ENCODE measurements at regions not wholly inside any gene's neighbourhood (a gene's known extent, or its start where the extent isn't known, plus 50 kb on each side); places are given as distances from the start of the nearest gene placed in this dataset.

- DNase-seq = no peak
Observed at GRCh38 chr13:64339373-64340063, 2890.6 kb downstream of the PCDH9 start.

- no peak for DNase-seq
Observed at GRCh38 chr13:64338671-64339070, 2891.5 kb downstream of the PCDH9 start.

GRCh38 chr13:64333888-64334287, 2896.2 kb downstream of the PCDH9 start:
- no peak for DNase-seq

GRCh38 chr13:64332048-64332447, 2898.1 kb downstream of the PCDH9 start:
- no peak for DNase-seq

GRCh38 chr13:64327505-64328194, 2902.5 kb downstream of the PCDH9 start:
- no peak for DNase-seq

- no peak for DNase-seq
Observed at GRCh38 chr13:64314331-64314730, 2898.7 kb upstream of the PCDH20 start.

GRCh38 chr13:64311948-64312347, 2896.3 kb upstream of the PCDH20 start:
- no peak for DNase-seq

GRCh38 chr13:64311112-64311511, 2895.5 kb upstream of the PCDH20 start:
- DNase-seq = no peak

- DNase-seq = no peak
Observed at GRCh38 chr13:64305246-64305645, 2889.6 kb upstream of the PCDH20 start.

- DNase-seq = no peak
Observed at GRCh38 chr13:64300239-64300638, 2884.6 kb upstream of the PCDH20 start.

- DNase-seq = no peak
Observed at GRCh38 chr13:64293923-64294322, 2878.3 kb upstream of the PCDH20 start.

- DNase-seq = no peak
Observed at GRCh38 chr13:64289702-64290101, 2874.1 kb upstream of the PCDH20 start.

GRCh38 chr13:64283926-64284325, 2868.3 kb upstream of the PCDH20 start:
- DNase-seq = no peak

GRCh38 chr13:64278493-64278892, 2862.8 kb upstream of the PCDH20 start:
- no peak for DNase-seq

GRCh38 chr13:64277097-64277496, 2861.4 kb upstream of the PCDH20 start:
- no peak for DNase-seq

GRCh38 chr13:64276232-64276631, 2860.6 kb upstream of the PCDH20 start:
- DNase-seq = no peak

GRCh38 chr13:64274481-64275217, 2859.0 kb upstream of the PCDH20 start:
- no peak for DNase-seq

GRCh38 chr13:64273780-64274179, 2858.1 kb upstream of the PCDH20 start:
- no peak for DNase-seq

- DNase-seq = no peak
Observed at GRCh38 chr13:64272681-64273080, 2857.0 kb upstream of the PCDH20 start.

GRCh38 chr13:64266024-64266423, 2850.4 kb upstream of the PCDH20 start:
- no peak for DNase-seq

- DNase-seq = no peak
Observed at GRCh38 chr13:64263285-64263684, 2847.6 kb upstream of the PCDH20 start.

- no peak for DNase-seq
Observed at GRCh38 chr13:64256751-64257150, 2841.1 kb upstream of the PCDH20 start.

GRCh38 chr13:64255988-64256387, 2840.3 kb upstream of the PCDH20 start:
- DNase-seq = no peak
